NCI-H2171 (cell line): ENCODE measurements at regions not wholly inside any gene's neighbourhood (a gene's known extent, or its start where the extent isn't known, plus 50 kb on each side); places are given as distances from the start of the nearest gene placed in this dataset.

Experiments used
- DNase-seq: peaks from one replicate; lab custom pipeline; 2025; lab: John Stamatoyannopoulos, UW

- no peak for DNase-seq
Measured at GRCh38 chr20:52779125-52779524, 193.0 kb upstream of the TSHZ2 start.

GRCh38 chr20:52777171-52777570, 195.0 kb upstream of the TSHZ2 start:
- DNase-seq: no peak

- DNase-seq: no peak
Measured at GRCh38 chr20:52775786-52776185, 196.4 kb upstream of the TSHZ2 start.

- DNase-seq: no peak
Measured at GRCh38 chr20:52768694-52769093, 203.5 kb upstream of the TSHZ2 start.

GRCh38 chr20:52766645-52767435, 205.3 kb upstream of the TSHZ2 start:
- DNase-seq: no peak

DNA sequence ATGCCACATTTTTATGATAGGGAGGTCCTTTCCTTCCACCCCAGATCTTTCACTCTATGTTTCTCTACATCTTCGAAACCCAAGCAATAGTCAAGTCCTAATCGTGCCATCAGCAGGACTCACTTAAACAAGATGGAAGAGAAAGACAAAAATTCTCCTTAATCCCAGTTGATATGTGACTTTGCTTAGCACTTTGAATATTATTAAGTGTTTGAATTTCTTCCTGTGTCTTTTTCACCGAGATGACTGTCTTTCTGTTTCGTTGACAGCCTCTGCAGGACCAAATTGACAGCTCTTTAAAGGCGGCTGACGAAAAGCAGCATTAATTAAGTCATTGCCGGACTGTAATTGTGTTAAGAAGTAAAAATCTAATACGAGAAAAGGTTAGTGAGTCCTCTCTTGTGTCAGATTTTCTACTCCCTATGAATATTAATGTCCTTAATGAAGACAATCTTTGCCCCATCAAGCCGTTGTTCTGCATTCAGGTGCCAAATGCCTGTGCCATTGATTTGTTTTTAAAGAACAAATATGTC, 208.8 kb upstream of the TSHZ2 start:
- no peak for DNase-seq

- no peak for DNase-seq
Measured at GRCh38 chr20:52761867-52762266, 210.3 kb upstream of the TSHZ2 start.

GRCh38 chr20:52760791-52761190, 211.4 kb upstream of the TSHZ2 start:
- no peak for DNase-seq

GRCh38 chr20:52757411-52757810, 214.7 kb upstream of the TSHZ2 start:
- DNase-seq: no peak

DNA sequence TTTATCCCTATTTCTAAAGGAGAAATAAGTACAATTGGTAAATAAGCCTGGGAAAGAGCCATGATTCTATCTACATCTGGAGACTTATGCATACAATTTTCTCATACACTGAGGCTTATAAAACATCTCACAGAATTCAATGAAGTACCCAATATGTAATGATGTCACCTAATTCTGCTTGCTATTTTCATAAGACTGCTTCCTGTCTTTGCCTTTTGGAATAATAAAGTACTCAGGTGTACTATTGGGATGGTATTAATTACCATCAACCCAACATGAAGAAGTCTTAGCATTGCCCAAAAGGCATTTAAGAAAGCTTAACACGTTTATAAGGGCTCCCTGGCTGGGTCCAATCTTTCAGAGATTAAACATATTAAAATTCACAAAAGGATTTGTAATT, 216.4 kb upstream of the TSHZ2 start:
- DNase-seq: no peak

- DNase-seq: no peak
Measured at GRCh38 chr20:52754366-52754765, 217.8 kb upstream of the TSHZ2 start.

DNA sequence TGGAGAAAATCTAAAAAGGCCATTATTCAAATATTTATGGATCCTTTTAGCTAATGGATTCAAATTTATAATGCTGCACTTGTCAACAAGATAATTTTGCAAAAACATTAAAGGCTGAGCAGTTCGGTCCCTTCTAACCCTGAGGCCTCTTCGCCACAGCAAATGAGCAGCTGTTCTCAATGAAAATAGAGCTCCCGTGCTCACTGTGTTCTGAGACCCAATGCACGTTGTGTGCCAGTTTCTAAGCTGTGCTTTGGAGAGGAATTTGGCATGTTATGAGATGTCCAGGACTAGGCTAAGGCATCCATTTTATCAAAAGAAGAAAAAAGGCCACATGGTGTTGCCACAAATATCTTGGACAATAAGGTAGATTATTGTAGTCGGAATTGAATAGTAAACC, 220.1 kb upstream of the TSHZ2 start:
- no peak for DNase-seq

GRCh38 chr20:52751571-52751970, 220.6 kb upstream of the TSHZ2 start:
- no peak for DNase-seq

- no peak for DNase-seq
Measured at GRCh38 chr20:52749938-52750337, 222.2 kb upstream of the TSHZ2 start.

- no peak for DNase-seq
Measured at GRCh38 chr20:52748990-52749389, 223.2 kb upstream of the TSHZ2 start.

DNA sequence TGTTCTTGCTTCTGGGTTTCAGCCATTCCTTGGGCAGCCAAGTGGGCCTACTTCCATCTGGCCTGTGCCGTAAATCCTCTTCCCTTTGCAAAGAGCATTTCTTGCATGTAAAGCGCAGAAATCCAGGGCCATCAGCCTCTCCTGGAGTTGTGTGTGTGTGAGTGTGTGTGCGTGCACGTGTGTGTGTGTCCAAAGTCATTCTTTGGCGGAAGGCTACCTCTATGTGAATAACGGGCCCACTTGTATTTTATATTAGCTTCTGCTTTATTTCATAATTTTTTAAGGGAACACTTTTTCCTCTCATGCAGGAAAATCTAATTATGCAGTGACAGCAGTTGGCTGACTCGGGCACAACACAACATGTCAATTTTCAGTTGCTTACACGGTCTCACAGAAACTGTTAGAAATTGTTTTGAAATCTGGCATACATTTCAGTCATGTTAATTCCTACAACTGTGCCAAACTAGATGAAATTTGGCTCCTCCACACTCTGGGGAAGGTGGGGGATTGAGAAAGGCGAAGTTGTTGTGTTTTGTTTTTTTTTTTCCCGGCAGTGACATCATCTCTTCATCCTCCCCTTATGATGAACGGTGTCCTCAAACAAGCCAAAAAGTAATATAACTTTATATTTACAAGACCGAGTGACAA, 223.7 kb upstream of the TSHZ2 start:
- no peak for DNase-seq

- DNase-seq: no peak
Measured at GRCh38 chr20:52747845-52748284, 224.3 kb upstream of the TSHZ2 start.

- no peak for DNase-seq
Measured at GRCh38 chr20:52746770-52747169, 225.4 kb upstream of the TSHZ2 start.

DNA sequence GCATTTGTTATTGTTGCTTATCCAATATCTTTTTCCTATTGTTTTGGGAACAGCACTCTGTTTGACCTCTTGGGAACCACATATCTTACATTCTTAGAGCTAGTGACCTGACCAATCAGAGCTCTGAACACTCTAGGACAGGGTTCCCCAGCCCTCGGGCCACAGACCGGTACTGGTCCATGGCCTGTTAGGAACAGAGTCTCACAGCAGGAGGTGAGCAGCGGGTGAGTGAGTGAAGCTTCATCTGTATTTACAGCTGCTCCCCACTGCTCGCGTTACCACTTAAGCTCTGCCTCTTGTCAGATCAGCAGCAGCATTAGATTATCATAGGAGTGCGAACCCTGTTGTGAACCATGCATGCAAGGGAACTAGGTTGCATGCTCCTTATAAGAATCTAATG, 226.0 kb upstream of the TSHZ2 start:
- DNase-seq: no peak

DNA sequence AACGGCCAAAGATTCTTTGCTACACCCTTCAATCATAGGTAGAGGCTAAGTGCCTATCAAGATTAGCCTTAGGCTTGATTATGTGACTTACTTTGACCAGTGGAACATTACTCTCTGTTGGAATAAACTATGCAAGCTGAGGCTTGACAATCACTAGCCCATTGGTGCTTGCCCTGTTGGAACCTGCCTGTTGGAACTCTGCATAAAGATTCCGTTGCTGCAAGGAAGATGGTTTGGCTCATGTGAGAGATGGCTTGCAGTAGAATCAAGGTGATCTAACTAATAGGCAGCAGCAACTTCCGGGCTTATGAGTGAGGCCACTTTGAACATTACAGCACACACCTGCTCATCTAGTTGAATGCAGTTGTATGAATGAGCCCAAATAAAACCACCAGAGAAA, 227.7 kb upstream of the TSHZ2 start:
- DNase-seq: no peak

GRCh38 chr20:52738081-52738480, 234.1 kb upstream of the TSHZ2 start:
- DNase-seq: no peak

- no peak for DNase-seq
Measured at GRCh38 chr20:52736507-52736906, 235.7 kb upstream of the TSHZ2 start.

DNA sequence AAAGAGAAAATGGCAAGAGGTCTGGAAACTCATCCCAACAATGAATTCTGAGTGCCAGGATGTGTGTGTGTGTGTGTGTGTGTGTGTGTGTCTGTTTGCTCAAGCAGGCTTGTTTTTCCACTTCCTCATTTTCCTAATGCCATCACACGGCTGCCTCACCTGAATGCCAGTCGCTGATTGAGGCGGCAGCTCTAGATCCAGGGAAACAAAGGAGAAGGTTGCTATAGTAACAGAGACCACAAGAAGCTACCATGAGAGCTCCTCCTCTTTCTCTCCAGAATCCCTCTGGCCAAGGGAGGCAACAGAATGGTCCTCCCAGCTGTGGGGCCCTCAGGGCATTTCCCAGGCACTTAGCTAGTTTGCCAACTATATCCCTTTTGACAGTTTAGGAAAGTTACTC, 241.1 kb upstream of the TSHZ2 start:
- DNase-seq: no peak
